B cell (primary cell): ENCODE measurements at regions not wholly inside any gene's neighbourhood (a gene's known extent, or its start where the extent isn't known, plus 50 kb on each side); places are given as distances from the start of the nearest gene placed in this dataset.

Experiments used
- ATAC-seq: fragments of 200-7000 bp; cut with Tn5 transposase; one replicate; pipeline ENCODE4 v1.10.0; 2021; ENCODE audit warnings: low read depth, mild to moderate bottlenecking, moderate number of reproducible peaks, moderate library complexity
- CTCF ChIA-PET: fragments of 350-600 bp; sonication (Branson Sonifier 250); formaldehyde crosslinking; loops from one replicate; lab custom pipeline; 2021; ENCODE audit warnings: antibody characterized with exemption, inconsistent platforms; lab: Charles Lee
- POLR2A ChIA-PET: fragments of 350-600 bp; sonication (Branson Sonifier 250); formaldehyde crosslinking; loops from one replicate; lab custom pipeline; 2021; ENCODE audit warnings: antibody characterized with exemption; lab: Charles Lee
- DNase-seq: peaks from one replicate; pipeline ENCODE4 v3.0.0; 2013
- H2AFZ ChIP-seq: 2 replicates; pipeline ENCODE4 v1.6.1; 2012; ENCODE audit warnings: mild to moderate bottlenecking, low read depth, low read length; ENCODE audit not compliant: insufficient read depth, poor library complexity, severe bottlenecking
- H3K27ac ChIP-seq, 2 donors: 1 replicate in 1 of 2; 2 replicates in 1 of 2; pipeline ENCODE4 v1.5.1; 2012 to 2013; ENCODE audit warnings: low read length in 2 of 2, mild to moderate bottlenecking in 2 of 2, moderate library complexity in 1 of 2
- H3K27me3 ChIP-seq, 4 experiments: fragments of 200-600 bp in 1 of 4; sonication (generic) in 1 of 4; replicated peaks in 1 of 4; 1 replicate in 2 of 4; 2 replicates in 2 of 4; pipeline versions ENCODE4 v1.6.1 to v1.7.0; 2013 to 2016; ENCODE audit warnings: low read length in 3 of 4, mild to moderate bottlenecking in 2 of 4, mixed read lengths in 1 of 4, moderate library complexity in 1 of 4; ENCODE audit not compliant: insufficient read depth in 4 of 4, control insufficient read depth in 3 of 4; ENCODE audit errors: control extremely low read depth in 1 of 4
- H3K36me3 ChIP-seq, 2 experiments: replicated peaks in 1 of 2; 1 replicate in 1 of 2; 2 replicates in 1 of 2; pipeline versions ENCODE4 v1.6.1 to v1.7.1; 2013; ENCODE audit warnings: low read length in 1 of 2; ENCODE audit not compliant: insufficient read depth in 2 of 2, control insufficient read depth in 1 of 2; ENCODE audit errors: control extremely low read depth in 1 of 2, extremely low read depth in 1 of 2
- H3K4me1 ChIP-seq, 2 donors: fragments of 200-600 bp in 1 of 2; sonication (generic) in 1 of 2; 1 replicate in 1 of 2; 2 replicates in 1 of 2; pipeline versions ENCODE4 v1.5.1 to v1.6.1; 2013 to 2017; ENCODE audit warnings: low read length in 2 of 2; ENCODE audit not compliant: control insufficient read depth in 2 of 2, insufficient read depth in 2 of 2
- H3K4me2 ChIP-seq: replicated peaks from 2 replicates; pipeline ENCODE3; 2012; ENCODE audit warnings: mild to moderate bottlenecking, low read depth, low read length; ENCODE audit not compliant: poor library complexity, severe bottlenecking
- H3K4me3 ChIP-seq, 5 experiments: fragments of 200-600 bp in 1 of 5; sonication (generic) in 1 of 5; 1 replicate in 3 of 5; 2 replicates in 2 of 5; pipeline versions ENCODE4 v1.5.1 to v1.7.0; 2011 to 2016; ENCODE audit warnings: low read length in 4 of 5, mild to moderate bottlenecking in 4 of 5, low read depth in 2 of 5, control low read depth in 1 of 5, moderate library complexity in 1 of 5; ENCODE audit not compliant: insufficient read depth in 1 of 5; ENCODE audit errors: control extremely low read depth in 1 of 5, extremely low read depth in 1 of 5
- H3K79me2 ChIP-seq: fragments of 200-600 bp; sonication (generic); one replicate; pipeline ENCODE4 v1.6.0; 2016; ENCODE audit warnings: low read length; ENCODE audit not compliant: control insufficient read depth, insufficient read depth
- H3K9ac ChIP-seq: fragments of 200-600 bp; sonication (generic); 2 replicates; pipeline ENCODE4 v1.6.1; 2017; ENCODE audit warnings: mild to moderate bottlenecking, low read length, moderate library complexity
- H3K9me3 ChIP-seq, 3 donors: one replicate each; pipeline versions ENCODE4 v1.6.1 to v1.7.1; 2013; ENCODE audit warnings: low read length in 2 of 3; ENCODE audit not compliant: control insufficient read depth in 2 of 3, insufficient read depth in 1 of 3; ENCODE audit errors: control extremely low read depth in 1 of 3
- H4K20me1 ChIP-seq: 2 replicates; pipeline ENCODE4 v1.6.0; 2012; ENCODE audit warnings: mild to moderate bottlenecking, low read length; ENCODE audit not compliant: insufficient read depth, control insufficient read depth, poor library complexity, severe bottlenecking
- H3K27ac Mint-ChIP-seq: one replicate; pipeline ENCODE4 v1.8.0; 2021; ENCODE audit warnings: mixed read lengths
- H3K27me3 Mint-ChIP-seq: one replicate; pipeline ENCODE4 v1.8.0; 2021; ENCODE audit warnings: mixed read lengths
- H3K4me1 Mint-ChIP-seq: one replicate; pipeline ENCODE4 v1.8.0; 2021; ENCODE audit warnings: mixed read lengths
- H3K4me3 Mint-ChIP-seq: one replicate; pipeline ENCODE4 v1.8.0; 2021; ENCODE audit warnings: mixed read lengths
- H3K9me3 Mint-ChIP-seq: one replicate; pipeline ENCODE4 v1.8.0; 2022; ENCODE audit warnings: mixed read lengths; ENCODE audit not compliant: insufficient read depth
- CTCF ChIP-seq: fragments of 200-600 bp; IDR thresholded peaks from one replicate; pipeline ENCODE4 v1.8.0; 2022; ENCODE audit warnings: antibody characterized with exemption, mild to moderate bottlenecking
- EZH2 ChIP-seq: IDR thresholded peaks from 2 replicates; pipeline ENCODE4 v1.6.1; 2012; ENCODE audit warnings: borderline replicate concordance, low read depth, mild to moderate bottlenecking, moderate library complexity, low read length; ENCODE audit not compliant: insufficient read depth, poor library complexity, severe bottlenecking
- WGBS: methylation state at CpG from one replicate; pipeline ENCODE4 v1.1.5; 2013; ENCODE audit warnings: missing lambda C conversion rate; ENCODE audit not compliant: insufficient coverage; 5-methylcytosine and 5-hydroxymethylcytosine counted together
- intact Hi-C: fragments of 100-400 bp; cut with micrococcal nuclease; formaldehyde crosslinking; loops from one replicate; pipeline ENCODE4 v1.10.0; 2022

GRCh38 chr11:120020486-120020885 is 117.4 kb downstream of the TRIM29 start:
- ChIA-PET CTCF (no interaction called here), POLR2A (no interaction called here)

GRCh38 chr11:120019191-120019590 is 118.7 kb downstream of the TRIM29 start:
- Histone ChIP-seq H3K27me3 (peaks cover 0 to 5% (median 1%) of the 10 kb centered on the region in 4 experiments), H3K79me2 (no peaks in the 10 kb centered on the region), H3K27ac (no peak overlapping the region), H3K9me3 (no peaks in the 10 kb centered on the region), H3K36me3 (no peaks in the 10 kb centered on the region), H3K9ac (no peak overlapping the region), H3K4me3 (no peak overlapping the region), H3K4me2 (no peak overlapping the region), H2AFZ (no peak overlapping the region), H4K20me1 (no peaks in the 10 kb centered on the region), H3K4me1 (no peaks in the 10 kb centered on the region)
- CTCF ChIA-PET, result no interaction called here
- POLR2A ChIA-PET, result no interaction called here
- TF ChIP-seq EZH2 (no peak), CTCF (no peak)
- Mint-ChIP-seq H3K4me1 (no peaks in the 10 kb centered on the region), H3K27me3 (peaks cover 41% of the 10 kb centered on the region), H3K9me3 (no peaks in the 10 kb centered on the region), H3K4me3 (no peak overlapping the region), H3K27ac (no peak overlapping the region)
- intact Hi-C loops, result no loop called here
- ATAC-seq (no peak), DNase-seq (no peak)
- 95% methylated on average over 3 of the region's 5 CpGs for WGBS

More at GRCh38 chr11:120020486-120020885, 117.4 kb downstream of the TRIM29 start:
- Histone ChIP-seq H3K36me3 (no peaks in the 10 kb centered on the region), H3K27ac (no peak overlapping the region), H3K4me3 (no peak overlapping the region), H3K79me2 (no peaks in the 10 kb centered on the region), H3K9ac (no peak overlapping the region), H3K4me2 (no peak overlapping the region), H3K4me1 (no peaks in the 10 kb centered on the region), H3K9me3 (no peaks in the 10 kb centered on the region), H2AFZ (no peak overlapping the region), H4K20me1 (no peaks in the 10 kb centered on the region), H3K27me3 (peaks cover 0 to 6% (median 3%) of the 10 kb centered on the region in 4 experiments)
- DNase-seq (no peak), ATAC-seq (no peak)
- no peak overlapping the region for H3K27ac Mint-ChIP-seq
- intact Hi-C loops, result no loop called here
- no peaks in the 10 kb centered on the region for H3K9me3 Mint-ChIP-seq
- no peak for TF ChIP-seq CTCF
- no peak for TF ChIP-seq EZH2
- no CpG with 5 or more reads among the region's 4 CpGs for WGBS
- H3K27me3 Mint-ChIP-seq, result peaks cover 28% of the 10 kb centered on the region
- H3K4me3 Mint-ChIP-seq, result no peak overlapping the region
- no peaks in the 10 kb centered on the region for H3K4me1 Mint-ChIP-seq
